Frontal cortex (tissue), 3 donors: ENCODE measurements at regions not wholly inside any gene's neighbourhood (a gene's known extent, or its start where the extent isn't known, plus 50 kb on each side); places are given as distances from the start of the nearest gene placed in this dataset.

ENCODE experiments used
- DNase-seq, 2 donors: peaks; one replicate each; pipeline ENCODE4 v3.0.0; 2012; ENCODE audit warnings: low spot score in 2 of 2
- FAIRE-seq: peaks from 2 replicates; lab custom pipeline; 2012; peaks lifted over from hg19 to GRCh38; lab: Jason Lieb, UNC
- donor health status: control.
- donor health status: control.
- donor health status: control.

- no peak for DNase-seq
- FAIRE-seq, result no peak
Observed at GRCh38 chr2:198731842-198732399, 725.8 kb downstream of the SATB2 start.

GRCh38 chr2:198720266-198720665, 737.5 kb downstream of the SATB2 start:
- FAIRE-seq, result no peak
- DNase-seq, result no peak

- FAIRE-seq (no peak), DNase-seq (no peak)
Observed at GRCh38 chr2:198717451-198717850, 740.3 kb downstream of the SATB2 start.

GRCh38 chr2:198715302-198715835, 742.4 kb downstream of the SATB2 start:
- DNase-seq (no peak), FAIRE-seq (no peak)

- DNase-seq (no peak), FAIRE-seq (no peak)
Observed at GRCh38 chr2:198712485-198712884, 745.3 kb downstream of the SATB2 start.

GRCh38 chr2:198711484-198711883, 746.3 kb downstream of the SATB2 start:
- FAIRE-seq (no peak), DNase-seq (no peak)

- DNase-seq (no peak), FAIRE-seq (no peak)
Observed at GRCh38 chr2:198710562-198710961, 747.2 kb downstream of the SATB2 start.

- DNase-seq, result no peak
- FAIRE-seq, result no peak
Observed at GRCh38 chr2:198706476-198707082, 751.2 kb downstream of the SATB2 start.

GRCh38 chr2:198703281-198703680, 754.5 kb downstream of the SATB2 start:
- DNase-seq, result no peak
- FAIRE-seq, result no peak

GRCh38 chr2:198702796-198703195, 754.9 kb downstream of the SATB2 start:
- FAIRE-seq (no peak), DNase-seq (no peak)

GRCh38 chr2:198701481-198701880, 756.3 kb downstream of the SATB2 start:
- no peak for FAIRE-seq
- no peak for DNase-seq

- DNase-seq (no peak), FAIRE-seq (no peak)
Observed at GRCh38 chr2:198700319-198700718, 757.4 kb downstream of the SATB2 start.

- no peak for DNase-seq
- FAIRE-seq, result no peak
Observed at GRCh38 chr2:198698230-198698629, 759.5 kb downstream of the SATB2 start.

GRCh38 chr2:198697794-198698193, 759.9 kb downstream of the SATB2 start:
- DNase-seq (no peak), FAIRE-seq (no peak)

- DNase-seq (no peak), FAIRE-seq (no peak)
Observed at GRCh38 chr2:198697218-198697617, 760.5 kb downstream of the SATB2 start.

GRCh38 chr2:198695879-198696278, 761.9 kb downstream of the SATB2 start:
- FAIRE-seq, result no peak
- no peak for DNase-seq

GRCh38 chr2:198692907-198693510, 764.7 kb downstream of the SATB2 start:
- DNase-seq (no peak), FAIRE-seq (no peak)

GRCh38 chr2:198691236-198691635, 766.5 kb downstream of the SATB2 start:
- DNase-seq, result no peak
- no peak for FAIRE-seq

GRCh38 chr2:198664321-198664720, 793.4 kb downstream of the SATB2 start:
- FAIRE-seq, result no peak
- no peak for DNase-seq

GRCh38 chr2:198662905-198663304, 794.8 kb downstream of the SATB2 start:
- FAIRE-seq (no peak), DNase-seq (no peak)

GRCh38 chr2:198660501-198660900, 797.2 kb downstream of the SATB2 start:
- FAIRE-seq, result no peak
- no peak for DNase-seq
